GM12891 (cell line): ENCODE measurements at regions not wholly inside any gene's neighbourhood (a gene's known extent, or its start where the extent isn't known, plus 50 kb on each side); places are given as distances from the start of the nearest gene placed in this dataset.

Source experiments
- POLR2AphosphoS5 ChIP-seq: IDR thresholded peaks from 2 replicates; pipeline ENCODE4 v1.6.1; 2011; ENCODE audit warnings: low read depth, low read length, control low read depth
- TAF1 ChIP-seq: IDR thresholded peaks from 2 replicates; pipeline ENCODE4 v1.6.1; 2011; ENCODE audit warnings: low read depth, low read length, control low read depth

DNA sequence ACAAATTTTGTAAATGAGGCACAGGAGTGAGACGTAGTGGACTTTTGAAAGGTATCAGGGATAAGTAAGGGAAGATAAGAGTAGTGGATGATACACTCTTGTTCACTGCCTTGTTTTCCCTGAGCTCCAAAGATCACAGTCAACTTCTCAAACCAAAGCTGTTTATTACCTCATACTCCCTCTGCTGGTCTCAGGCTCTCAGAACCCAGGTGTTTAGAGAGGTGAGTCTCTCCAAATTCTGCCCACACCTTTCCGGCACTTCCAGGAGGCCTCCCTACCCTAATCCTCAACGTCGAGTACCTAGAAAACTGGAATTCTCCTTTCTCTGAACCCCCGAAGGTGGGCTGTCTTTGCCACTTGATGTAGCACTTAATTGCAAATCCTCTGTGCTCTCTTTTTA lies 621.1 kb downstream of the BCL11A start:
- TF ChIP-seq POLR2AphosphoS5, result no peak
- TF ChIP-seq TAF1, result no peak
